ENCODE measurements at regions not wholly inside any gene's neighbourhood (a gene's known extent, or its start where the extent isn't known, plus 50 kb on each side); places are given as distances from the start of the nearest gene placed in this dataset.

GRCh38 chr4:112882286-112882685, 167.2 kb upstream of the ANK2 start:
- intact Hi-C loops (cut with DNase I): no loop called here
- no peak for TF ChIP-seq CTCF (IDR thresholded peaks at IDR 0.05)
- no peak for ATAC-seq
- Histone ChIP-seq H3K27ac (no peak overlapping the region), H3K36me3 (no peaks in the 10 kb centered on the region), H3K4me3 (no peak overlapping the region), H3K9me3 (no peaks in the 10 kb centered on the region), H3K4me1 (no peaks in the 10 kb centered on the region), H3K27me3 (ENCODE audit: low read depth) (no peaks in the 10 kb centered on the region)
- no peak for DNase-seq

- ATAC-seq (no peak), DNase-seq (no peak)
- H3K27ac ChIP-seq: no peak overlapping the region
- H3K4me1 ChIP-seq: no peaks in the 10 kb centered on the region
- H3K27me3 ChIP-seq (ENCODE audit: low read depth): no peaks in the 10 kb centered on the region
- H3K36me3 ChIP-seq: no peaks in the 10 kb centered on the region
- TF ChIP-seq CTCF (IDR thresholded peaks at IDR 0.05): no peak
- intact Hi-C loops (cut with DNase I): no loop called here
- H3K4me3 ChIP-seq: no peak overlapping the region
- H3K9me3 ChIP-seq: no peaks in the 10 kb centered on the region
Observed at GRCh38 chr4:112884406-112884805, 165.0 kb upstream of the ANK2 start.

- Histone ChIP-seq H3K27ac (no peak overlapping the region), H3K36me3 (no peaks in the 10 kb centered on the region), H3K4me1 (no peaks in the 10 kb centered on the region), H3K27me3 (ENCODE audit: low read depth) (no peaks in the 10 kb centered on the region), H3K4me3 (no peak overlapping the region), H3K9me3 (no peaks in the 10 kb centered on the region)
- no peak for DNase-seq
- no peak for ATAC-seq
- intact Hi-C loops (cut with DNase I): no loop called here
- TF ChIP-seq CTCF (IDR thresholded peaks at IDR 0.05): no peak
Observed at GRCh38 chr4:112885897-112886296, 163.6 kb upstream of the ANK2 start.

DNA sequence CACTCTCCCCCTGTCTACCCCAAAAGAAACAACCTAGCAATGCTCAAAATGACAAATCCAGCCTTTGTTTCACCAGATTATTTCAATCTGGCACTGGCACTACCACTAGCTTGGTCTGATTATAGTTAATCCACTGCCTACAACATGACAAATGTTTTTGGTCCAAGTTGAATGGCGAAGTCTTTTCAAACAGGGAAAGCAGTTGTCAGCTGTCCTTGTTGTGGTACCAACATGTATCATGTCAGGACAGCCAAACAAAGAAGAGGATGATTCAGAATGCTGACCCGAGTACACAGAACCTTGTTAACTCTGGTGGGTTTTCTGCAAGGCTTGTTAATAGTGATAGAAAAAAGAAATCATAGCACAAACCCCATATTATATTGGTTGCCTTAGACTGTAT, 160.8 kb upstream of the ANK2 start:
- no peak for TF ChIP-seq CTCF (IDR thresholded peaks at IDR 0.05)
- no peak overlapping the region for H3K4me3 ChIP-seq
- DNase-seq (no peak), ATAC-seq (no peak)
- no peaks in the 10 kb centered on the region for H3K27me3 ChIP-seq (ENCODE audit: low read depth)
- no peaks in the 10 kb centered on the region for H3K36me3 ChIP-seq
- H3K27ac ChIP-seq: no peak overlapping the region
- no peaks in the 10 kb centered on the region for H3K9me3 ChIP-seq
- intact Hi-C loops (cut with DNase I): no loop called here
- no peaks in the 10 kb centered on the region for H3K4me1 ChIP-seq

DNA sequence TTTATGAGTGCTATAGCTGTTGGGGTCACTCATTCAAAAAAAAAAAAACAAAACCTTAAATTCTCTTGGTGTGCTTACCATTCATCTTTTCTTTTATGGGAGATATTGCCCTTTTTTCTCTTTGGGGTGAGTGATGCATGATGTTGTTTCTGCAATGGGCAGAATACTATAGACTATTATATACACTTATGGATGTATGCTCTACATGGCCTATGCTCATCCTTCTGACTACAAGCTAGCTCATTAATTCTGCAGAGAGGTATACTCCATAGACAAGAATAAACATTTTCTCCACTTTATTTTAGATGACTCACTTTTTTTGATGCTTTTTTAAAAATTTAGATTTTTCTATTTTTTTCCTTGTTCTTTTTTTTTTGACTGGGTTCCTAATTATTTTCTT, 160.3 kb upstream of the ANK2 start:
- no peaks in the 10 kb centered on the region for H3K4me1 ChIP-seq
- H3K27me3 ChIP-seq (ENCODE audit: low read depth): no peaks in the 10 kb centered on the region
- H3K9me3 ChIP-seq: no peaks in the 10 kb centered on the region
- H3K4me3 ChIP-seq: no peak overlapping the region
- H3K27ac ChIP-seq: no peak overlapping the region
- TF ChIP-seq CTCF (IDR thresholded peaks at IDR 0.05): no peak
- ATAC-seq (no peak), DNase-seq (no peak)
- no peaks in the 10 kb centered on the region for H3K36me3 ChIP-seq
- intact Hi-C loops (cut with DNase I): no loop called here

Measured in lower lobe of right lung (tissue), 2 donors.